SJCRH30 (cell line): ENCODE measurements at regions not wholly inside any gene's neighbourhood (a gene's known extent, or its start where the extent isn't known, plus 50 kb on each side); places are given as distances from the start of the nearest gene placed in this dataset.

Experiments used
- DNase-seq, 2 experiments: peaks; one replicate each; pipeline ENCODE4 v3.0.0-alpha.2; 2015 to 2020
- H3K27ac ChIP-seq: fragments of 250-450 bp; sonication (Bioruptor Pico); 2 replicates; pipeline ENCODE4 v1.5.1; 2020; ENCODE audit warnings: mild to moderate bottlenecking, moderate library complexity
- H3K27me3 ChIP-seq: fragments of 250-450 bp; sonication (Bioruptor Pico); 2 replicates; pipeline ENCODE4 v1.5.1; 2020; ENCODE audit warnings: mild to moderate bottlenecking, moderate library complexity
- H3K36me3 ChIP-seq: fragments of 250-450 bp; sonication (Bioruptor Pico); 2 replicates; pipeline ENCODE4 v1.5.1; 2020; ENCODE audit warnings: mild to moderate bottlenecking, moderate library complexity
- H3K4me1 ChIP-seq: fragments of 250-450 bp; sonication (Bioruptor Pico); 2 replicates; pipeline ENCODE4 v1.5.1; 2020; ENCODE audit warnings: mild to moderate bottlenecking, moderate library complexity
- H3K4me3 ChIP-seq: fragments of 250-450 bp; sonication (Bioruptor Pico); 2 replicates; pipeline ENCODE4 v1.5.1; 2020; ENCODE audit warnings: mild to moderate bottlenecking, moderate library complexity
- H3K9me3 ChIP-seq: fragments of 250-450 bp; sonication (Bioruptor Pico); replicated peaks from 2 replicates; pipeline ENCODE4 v1.5.1; 2020; ENCODE audit warnings: mild to moderate bottlenecking, moderate library complexity

GRCh38 chr13:22175241-22175640 lies 504.4 kb downstream of the FGF9 start:
- Histone ChIP-seq H3K4me3 (no peak overlapping the region), H3K27ac (no peak overlapping the region), H3K27me3 (peaks cover 3% of the 10 kb centered on the region; the same call in 1 of the 2 replicates), H3K9me3 (0 out of 2 replicates have a peak, but pooled peaks cover 4% of the 10 kb centered on the region), H3K4me1 (no peaks in the 10 kb centered on the region), H3K36me3 (no peaks in the 10 kb centered on the region)
- DNase-seq: no peak

- peaks cover 3% of the 10 kb centered on the region; the same call in 1 of the 2 replicates for H3K27me3 ChIP-seq
- H3K4me1 ChIP-seq: no peaks in the 10 kb centered on the region
- no peak overlapping the region for H3K4me3 ChIP-seq
- 0 out of 2 replicates have a peak, but pooled peaks cover 4% of the 10 kb centered on the region for H3K9me3 ChIP-seq
- no peak overlapping the region for H3K27ac ChIP-seq
- H3K36me3 ChIP-seq: no peaks in the 10 kb centered on the region
- DNase-seq: peak in 1 of 2 experiments; percentile 9
Observed at GRCh38 chr13:22175815-22176214, 504.9 kb downstream of the FGF9 start.

- H3K9me3 ChIP-seq: no peaks in the 10 kb centered on the region
- peak in 1 of 2 experiments; percentile 16 for DNase-seq
- no peaks in the 10 kb centered on the region for H3K4me1 ChIP-seq
- H3K27ac ChIP-seq: no peak overlapping the region
- H3K4me3 ChIP-seq: no peak overlapping the region
- H3K36me3 ChIP-seq: no peaks in the 10 kb centered on the region
- H3K27me3 ChIP-seq: peaks cover 3% of the 10 kb centered on the region; the same call in 1 of the 2 replicates
Observed at GRCh38 chr13:22176968-22177520, 506.2 kb downstream of the FGF9 start.

GRCh38 chr13:22178878-22179277 lies 508.0 kb downstream of the FGF9 start:
- Histone ChIP-seq H3K27ac (no peak overlapping the region), H3K4me1 (no peaks in the 10 kb centered on the region), H3K27me3 (peaks cover 3% of the 10 kb centered on the region; the same call in 1 of the 2 replicates), H3K9me3 (no peaks in the 10 kb centered on the region), H3K36me3 (no peaks in the 10 kb centered on the region), H3K4me3 (no peak overlapping the region)
- no peak for DNase-seq

GRCh38 chr13:22187329-22187728 lies 516.5 kb downstream of the FGF9 start:
- no peaks in the 10 kb centered on the region for H3K27me3 ChIP-seq

GRCh38 chr13:22189176-22190048 lies 518.5 kb downstream of the FGF9 start:
- H3K4me1 ChIP-seq: no peaks in the 10 kb centered on the region
- no peaks in the 10 kb centered on the region for H3K9me3 ChIP-seq
- no peak overlapping the region for H3K27ac ChIP-seq
- no peak overlapping the region for H3K4me3 ChIP-seq
- DNase-seq: no peak
- no peaks in the 10 kb centered on the region for H3K27me3 ChIP-seq
- no peaks in the 10 kb centered on the region for H3K36me3 ChIP-seq

More at GRCh38 chr13:22187329-22187728, 516.5 kb downstream of the FGF9 start:
- no peak for DNase-seq
- H3K4me1 ChIP-seq: no peaks in the 10 kb centered on the region
- no peaks in the 10 kb centered on the region for H3K9me3 ChIP-seq
- no peaks in the 10 kb centered on the region for H3K36me3 ChIP-seq
- H3K4me3 ChIP-seq: no peak overlapping the region
- no peak overlapping the region for H3K27ac ChIP-seq

GRCh38 chr13:22193070-22193469 lies 522.2 kb downstream of the FGF9 start:
- no peak overlapping the region for H3K27ac ChIP-seq
- DNase-seq: no peak
- peaks cover 4% of the 10 kb centered on the region; the same call in 1 of the 2 replicates for H3K27me3 ChIP-seq
- H3K4me1 ChIP-seq: no peaks in the 10 kb centered on the region
- no peak overlapping the region for H3K4me3 ChIP-seq
- no peaks in the 10 kb centered on the region for H3K36me3 ChIP-seq
- H3K9me3 ChIP-seq: no peaks in the 10 kb centered on the region

GRCh38 chr13:22194106-22194805 lies 523.4 kb downstream of the FGF9 start:
- Histone ChIP-seq H3K4me1 (no peaks in the 10 kb centered on the region), H3K27ac (no peak overlapping the region), H3K27me3 (peaks cover 4% of the 10 kb centered on the region; the same call in 1 of the 2 replicates), H3K36me3 (no peaks in the 10 kb centered on the region), H3K9me3 (no peaks in the 10 kb centered on the region), H3K4me3 (no peak overlapping the region)
- DNase-seq: no peak

GRCh38 chr13:22195726-22196125 lies 524.9 kb downstream of the FGF9 start:
- peaks cover 7% of the 10 kb centered on the region for H3K27me3 ChIP-seq
- H3K4me1 ChIP-seq: no peaks in the 10 kb centered on the region
- no peaks in the 10 kb centered on the region for H3K9me3 ChIP-seq
- H3K4me3 ChIP-seq: no peak overlapping the region
- no peak overlapping the region for H3K27ac ChIP-seq
- no peaks in the 10 kb centered on the region for H3K36me3 ChIP-seq
- DNase-seq: no peak

- H3K9me3 ChIP-seq: no peaks in the 10 kb centered on the region
- H3K27me3 ChIP-seq: peaks cover 7% of the 10 kb centered on the region
- H3K27ac ChIP-seq: no peak overlapping the region
- H3K36me3 ChIP-seq: no peaks in the 10 kb centered on the region
- no peaks in the 10 kb centered on the region for H3K4me1 ChIP-seq
- H3K4me3 ChIP-seq: no peak overlapping the region
- no peak for DNase-seq
Observed at GRCh38 chr13:22196777-22197176, 525.9 kb downstream of the FGF9 start.

- Histone ChIP-seq H3K36me3 (no peaks in the 10 kb centered on the region), H3K4me1 (no peaks in the 10 kb centered on the region), H3K27me3 (peaks cover 7% of the 10 kb centered on the region), H3K4me3 (no peak overlapping the region), H3K27ac (no peak overlapping the region), H3K9me3 (no peaks in the 10 kb centered on the region)
- DNase-seq: no peak
Observed at GRCh38 chr13:22198001-22198400, 527.1 kb downstream of the FGF9 start.

- no peak for DNase-seq
- H3K36me3 ChIP-seq: no peaks in the 10 kb centered on the region
Observed at GRCh38 chr13:22198641-22199217, 527.9 kb downstream of the FGF9 start.

GRCh38 chr13:22200440-22200839 lies 529.6 kb downstream of the FGF9 start:
- H3K27ac ChIP-seq: no peak overlapping the region
- no peaks in the 10 kb centered on the region for H3K9me3 ChIP-seq
- DNase-seq: no peak
- no peaks in the 10 kb centered on the region for H3K36me3 ChIP-seq
- H3K4me3 ChIP-seq: no peak overlapping the region
- H3K27me3 ChIP-seq: peaks cover 11% of the 10 kb centered on the region
- H3K4me1 ChIP-seq: no peaks in the 10 kb centered on the region

More at GRCh38 chr13:22198641-22199217, 527.9 kb downstream of the FGF9 start:
- Histone ChIP-seq H3K27me3 (peaks cover 7% of the 10 kb centered on the region), H3K27ac (no peak overlapping the region), H3K4me1 (no peaks in the 10 kb centered on the region), H3K4me3 (no peak overlapping the region), H3K9me3 (no peaks in the 10 kb centered on the region)

GRCh38 chr13:22201375-22201925 lies 530.6 kb downstream of the FGF9 start:
- no peak for DNase-seq
- Histone ChIP-seq H3K4me1 (no peaks in the 10 kb centered on the region), H3K27ac (no peak overlapping the region), H3K9me3 (no peaks in the 10 kb centered on the region), H3K27me3 (peaks cover 10% of the 10 kb centered on the region; the same call in 1 of the 2 replicates), H3K4me3 (no peak overlapping the region), H3K36me3 (no peaks in the 10 kb centered on the region)
